Testis (tissue), 2 donors: ENCODE measurements at regions not wholly inside any gene's neighbourhood (a gene's known extent, or its start where the extent isn't known, plus 50 kb on each side); places are given as distances from the start of the nearest gene placed in this dataset.

Experiments
- DNase-seq: peaks from one replicate; pipeline ENCODE4 v3.0.0-alpha.2; 2019
- H3K27ac ChIP-seq, 2 donors: fragments of 200-600 bp; sonication (generic); one replicate each; pipeline ENCODE4 v1.5.1; 2019
- H3K27me3 ChIP-seq: fragments of 200-600 bp; sonication (generic); one replicate; pipeline ENCODE4 v1.5.1; 2019
- H3K36me3 ChIP-seq: fragments of 200-600 bp; sonication (generic); one replicate; pipeline ENCODE4 v1.5.1; 2017; ENCODE audit warnings: low read depth; ENCODE audit errors: missing control alignments
- H3K4me1 ChIP-seq: fragments of 200-600 bp; sonication (generic); one replicate; pipeline ENCODE4 v1.5.1; 2019
- H3K4me3 ChIP-seq, 2 donors: fragments of 200-600 bp; sonication (generic); one replicate each; pipeline ENCODE4 v1.5.1; 2017 to 2019
- H3K9me3 ChIP-seq: fragments of 200-600 bp; sonication (generic); one replicate; pipeline ENCODE4 v1.5.1; 2017
- POLR2A ChIP-seq: fragments of 450-650 bp; IDR thresholded peaks from one replicate; pipeline ENCODE4 v1.6.1; 2017; ENCODE audit warnings: antibody characterized with exemption, mild to moderate bottlenecking, moderate library complexity
- WGBS, 2 donors: methylation state at CpG; one replicate each; pipeline ENCODE4 v1.1.5; 2018; 5-methylcytosine and 5-hydroxymethylcytosine counted together
- intact Hi-C: fragments of 100-400 bp; cut with DNase I; formaldehyde crosslinking; loops from one replicate; pipeline ENCODE4 v1.15.1; 2023; ENCODE audit warnings: low total_unique reads
- TF ChIP-seq, protein P1 (sequence below), 3 experiments: fragments of 450-650 bp in 2 of 3; fragments of 200-600 bp in 1 of 3; sonication (generic) in 1 of 3; IDR thresholded peaks; one replicate each; pipeline ENCODE4 v1.5.1; 2016 to 2019; ENCODE audit warnings: antibody characterized with exemption in 3 of 3, mild to moderate bottlenecking in 2 of 3, moderate library complexity in 1 of 3

DNA sequence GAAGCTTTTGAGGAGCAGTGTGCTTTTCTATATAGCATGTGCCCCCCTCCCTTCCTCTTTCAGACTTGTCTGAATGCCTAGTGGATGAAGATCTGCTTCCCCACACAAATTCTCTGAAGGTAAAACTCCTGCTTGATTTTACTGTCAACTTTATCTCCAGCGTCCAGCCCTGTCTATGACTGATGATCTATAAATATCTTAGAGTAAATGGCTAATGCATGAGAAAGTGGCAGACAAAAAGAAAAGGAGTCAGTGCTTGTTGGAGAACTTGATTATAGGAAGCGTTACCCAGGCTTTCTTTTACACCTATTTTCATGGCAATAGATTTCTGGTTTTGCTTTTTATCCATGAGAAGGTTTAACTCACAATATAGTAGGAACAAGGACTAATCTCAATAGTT, 168.3 kb upstream of the HS3ST1 start:
- TF ChIP-seq, protein P1, sequence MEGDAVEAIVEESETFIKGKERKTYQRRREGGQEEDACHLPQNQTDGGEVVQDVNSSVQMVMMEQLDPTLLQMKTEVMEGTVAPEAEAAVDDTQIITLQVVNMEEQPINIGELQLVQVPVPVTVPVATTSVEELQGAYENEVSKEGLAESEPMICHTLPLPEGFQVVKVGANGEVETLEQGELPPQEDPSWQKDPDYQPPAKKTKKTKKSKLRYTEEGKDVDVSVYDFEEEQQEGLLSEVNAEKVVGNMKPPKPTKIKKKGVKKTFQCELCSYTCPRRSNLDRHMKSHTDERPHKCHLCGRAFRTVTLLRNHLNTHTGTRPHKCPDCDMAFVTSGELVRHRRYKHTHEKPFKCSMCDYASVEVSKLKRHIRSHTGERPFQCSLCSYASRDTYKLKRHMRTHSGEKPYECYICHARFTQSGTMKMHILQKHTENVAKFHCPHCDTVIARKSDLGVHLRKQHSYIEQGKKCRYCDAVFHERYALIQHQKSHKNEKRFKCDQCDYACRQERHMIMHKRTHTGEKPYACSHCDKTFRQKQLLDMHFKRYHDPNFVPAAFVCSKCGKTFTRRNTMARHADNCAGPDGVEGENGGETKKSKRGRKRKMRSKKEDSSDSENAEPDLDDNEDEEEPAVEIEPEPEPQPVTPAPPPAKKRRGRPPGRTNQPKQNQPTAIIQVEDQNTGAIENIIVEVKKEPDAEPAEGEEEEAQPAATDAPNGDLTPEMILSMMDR (IDR thresholded peaks at IDR 0.05): no peak
- no peak for TF ChIP-seq POLR2A
- Histone ChIP-seq H3K36me3 (no peaks in the 10 kb centered on the region), H3K4me1 (no peaks in the 10 kb centered on the region), H3K4me3 (no peak overlapping the region), H3K9me3 (no peaks in the 10 kb centered on the region), H3K27me3 (no peaks in the 10 kb centered on the region), H3K27ac (no peak overlapping the region)
- DNase-seq: no peak
- intact Hi-C loops: no loop called here
- 76 to 86% methylated on average over 2 of the region's 2 CpGs for WGBS, 2 donors

DNA sequence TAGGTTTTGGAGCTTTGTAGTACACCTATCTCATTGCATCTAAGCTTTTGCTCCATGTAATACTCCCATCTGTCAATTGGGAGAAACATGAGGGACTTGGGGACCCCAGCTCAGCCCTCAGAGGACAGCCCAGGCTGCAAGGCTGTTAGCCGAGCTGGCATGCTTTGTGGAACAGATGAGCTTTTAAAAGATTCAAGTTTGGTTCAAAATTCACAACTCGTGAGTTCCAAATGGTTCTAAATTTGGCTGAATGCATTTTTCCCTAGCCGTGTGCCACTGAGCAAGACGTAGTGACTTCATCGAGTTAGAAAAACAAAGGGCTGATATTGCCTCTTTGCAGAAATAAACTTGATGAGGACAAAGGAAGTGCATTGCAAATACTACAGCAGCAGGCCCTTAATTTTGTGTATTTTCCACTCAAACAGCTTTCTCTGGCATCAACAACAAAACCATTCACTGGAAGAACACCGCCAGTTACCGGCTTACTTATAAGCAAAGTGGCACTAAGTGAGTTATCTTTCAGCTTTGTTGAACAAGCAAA, 165.0 kb upstream of the HS3ST1 start:
- no peak overlapping the region for H3K4me3 ChIP-seq
- no peak overlapping the region for H3K27ac ChIP-seq
- TF ChIP-seq, protein P1 (IDR thresholded peaks at IDR 0.05): no peak
- no peak for TF ChIP-seq POLR2A
- no peaks in the 10 kb centered on the region for H3K36me3 ChIP-seq
- no peaks in the 10 kb centered on the region for H3K27me3 ChIP-seq
- H3K4me1 ChIP-seq: no peaks in the 10 kb centered on the region
- 85 to 86% methylated on average over 7 of the region's 7 CpGs for WGBS, 2 donors
- no peak for DNase-seq
- intact Hi-C loops: no loop called here
- H3K9me3 ChIP-seq: no peaks in the 10 kb centered on the region

DNA sequence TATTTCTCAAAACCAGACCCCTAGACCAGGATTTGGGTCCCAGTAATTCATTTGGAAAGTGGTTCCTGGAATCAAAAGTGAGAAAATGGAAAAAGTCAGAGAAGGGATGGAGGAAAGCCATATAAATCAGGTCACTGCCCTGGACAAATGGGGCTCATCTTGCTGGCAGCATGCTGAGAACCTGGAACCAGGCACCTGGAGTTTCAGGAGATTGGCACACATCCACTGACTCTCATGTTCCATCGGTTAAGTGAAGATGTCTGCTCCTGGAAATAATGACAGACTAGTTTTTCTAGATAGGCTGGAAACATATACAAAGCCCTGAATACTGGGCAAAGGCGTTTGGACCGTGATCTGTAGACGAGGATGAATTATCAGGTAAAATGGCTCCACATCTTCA, 163.6 kb upstream of the HS3ST1 start:
- Histone ChIP-seq H3K36me3 (no peaks in the 10 kb centered on the region), H3K27me3 (no peaks in the 10 kb centered on the region), H3K27ac (no peak overlapping the region), H3K9me3 (no peaks in the 10 kb centered on the region), H3K4me3 (no peak overlapping the region), H3K4me1 (no peaks in the 10 kb centered on the region)
- TF ChIP-seq POLR2A: no peak
- TF ChIP-seq, protein P1 (IDR thresholded peaks at IDR 0.05): no peak
- no peak for DNase-seq
- intact Hi-C loops: no loop called here
- 97 to 98% methylated on average over 4 of the region's 4 CpGs for WGBS, 2 donors

DNA sequence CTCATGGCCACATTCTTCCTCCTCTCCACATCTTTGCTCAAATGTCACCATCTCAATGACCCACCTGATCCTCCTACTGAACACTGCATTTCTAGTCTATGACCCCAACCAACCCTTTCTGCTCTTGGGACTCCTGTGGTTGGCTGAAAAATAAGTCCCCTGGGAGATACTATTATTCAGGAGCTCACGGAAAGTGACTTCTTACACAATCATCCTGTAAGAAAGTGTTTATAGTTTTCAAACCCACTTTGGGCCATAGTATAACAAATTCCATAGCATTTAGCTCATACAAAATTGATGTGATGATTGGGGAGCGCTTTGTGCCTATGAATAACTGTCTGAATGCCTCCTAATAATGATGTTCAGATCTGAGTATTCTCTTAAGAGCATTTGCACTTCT, 161.4 kb upstream of the HS3ST1 start:
- Histone ChIP-seq H3K27me3 (no peaks in the 10 kb centered on the region), H3K27ac (no peak overlapping the region), H3K9me3 (no peaks in the 10 kb centered on the region), H3K4me3 (no peak overlapping the region), H3K4me1 (no peaks in the 10 kb centered on the region), H3K36me3 (no peaks in the 10 kb centered on the region)
- 50 to 100% methylated on average over 2 of the region's 2 CpGs for WGBS, 2 donors
- intact Hi-C loops: no loop called here
- TF ChIP-seq, protein P1 (IDR thresholded peaks at IDR 0.05): no peak
- TF ChIP-seq POLR2A: no peak
- no peak for DNase-seq

DNA sequence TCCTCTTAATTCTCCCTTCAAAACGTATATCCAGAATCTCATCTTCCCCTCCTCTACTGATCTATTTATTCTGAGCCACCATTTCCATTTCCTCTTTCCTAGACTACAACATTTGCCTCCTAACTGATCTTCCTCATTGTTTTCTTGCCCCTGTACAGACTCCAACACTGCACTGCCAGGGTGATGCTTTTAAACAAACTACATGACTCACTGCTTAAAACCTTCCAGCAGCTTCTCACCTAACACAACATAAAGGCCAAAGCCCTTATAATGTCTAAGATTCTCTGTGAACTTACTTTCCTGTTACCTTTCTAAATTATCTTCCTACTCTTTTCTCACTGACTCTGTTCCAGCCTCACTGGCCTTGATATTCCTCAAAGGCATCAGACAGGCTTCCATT, 161.0 kb upstream of the HS3ST1 start:
- DNase-seq: no peak
- H3K36me3 ChIP-seq: no peaks in the 10 kb centered on the region
- no peak overlapping the region for H3K4me3 ChIP-seq
- 67 to 84% methylated on average over 1 of the region's 1 CpG for WGBS, 2 donors
- no peaks in the 10 kb centered on the region for H3K27me3 ChIP-seq
- H3K4me1 ChIP-seq: no peaks in the 10 kb centered on the region
- TF ChIP-seq, protein P1 (IDR thresholded peaks at IDR 0.05): no peak
- TF ChIP-seq POLR2A: no peak
- H3K27ac ChIP-seq: no peak overlapping the region
- intact Hi-C loops: no loop called here
- H3K9me3 ChIP-seq: no peaks in the 10 kb centered on the region
